A673 (cell line): ENCODE measurements at regions not wholly inside any gene's neighbourhood (a gene's known extent, or its start where the extent isn't known, plus 50 kb on each side); places are given as distances from the start of the nearest gene placed in this dataset.

Experiments used
- BruUV-seq: library from RNA; stranded (reverse); fragments of 400-500 nt; replicated peaks from 2 replicates; lab custom pipeline; 2021; lab: Mats Ljungman, UMichigan
- CTCF ChIA-PET: fragments of 300-600 bp; sonication (Branson Sonifier 250); formaldehyde crosslinking; loops from one replicate; lab custom pipeline; 2022; ENCODE audit warnings: antibody characterized with exemption; lab: Charles Lee
- POLR2A ChIA-PET: fragments of 300-600 bp; sonication (Branson Sonifier 250); formaldehyde crosslinking; loops from one replicate; lab custom pipeline; 2022; ENCODE audit warnings: antibody characterized with exemption; ENCODE audit not compliant: low non-redundant PET; lab: Charles Lee
- DNase-seq: peaks from one replicate; pipeline ENCODE4 v3.0.0-alpha.2; 2015; ENCODE audit warnings: low spot score
- H3K27ac ChIP-seq: fragments of 200-600 bp; sonication (generic); 2 replicates; pipeline ENCODE4 v1.5.1; 2016; ENCODE audit warnings: mixed run types, low read depth, mild to moderate bottlenecking, mixed read lengths, antibody characterized with exemption, low read length; ENCODE audit not compliant: poor library complexity, severe bottlenecking
- H3K27me3 ChIP-seq: fragments of 200-600 bp; sonication (generic); replicated peaks from 2 replicates; pipeline ENCODE4 v1.6.1; 2017; ENCODE audit warnings: mixed run types, low read depth, mild to moderate bottlenecking, mixed read lengths, antibody characterized with exemption, low read length; ENCODE audit not compliant: insufficient read depth, poor library complexity
- H3K36me3 ChIP-seq: fragments of 200-600 bp; sonication (generic); 2 replicates; pipeline ENCODE4 v1.6.1; 2016; ENCODE audit warnings: mixed run types, mild to moderate bottlenecking, mixed read lengths, antibody characterized with exemption, low read length; ENCODE audit not compliant: insufficient read depth, poor library complexity, severe bottlenecking
- H3K4me1 ChIP-seq: fragments of 200-600 bp; sonication (generic); 2 replicates; pipeline ENCODE4 v1.6.1; 2017; ENCODE audit warnings: mixed run types, mild to moderate bottlenecking, mixed read lengths, antibody characterized with exemption, low read length; ENCODE audit not compliant: insufficient read depth, poor library complexity, severe bottlenecking
- H3K4me3 ChIP-seq: fragments of 200-600 bp; sonication (generic); 2 replicates; pipeline ENCODE4 v1.5.1; 2016; ENCODE audit warnings: low read depth, mixed run types, mild to moderate bottlenecking, mixed read lengths, low read length; ENCODE audit not compliant: poor library complexity, severe bottlenecking
- H3K9me3 ChIP-seq: fragments of 200-600 bp; sonication (generic); 2 replicates; pipeline ENCODE4 v1.6.1; 2016; ENCODE audit warnings: mixed run types, low read depth, mild to moderate bottlenecking, mixed read lengths, antibody characterized with exemption, low read length; ENCODE audit not compliant: poor library complexity, severe bottlenecking
- CTCF ChIP-seq: fragments of 300-800, 200-600 bp; sonication (generic); conservative IDR thresholded peaks from 2 replicates; pipeline ENCODE4 v1.5.1; 2017; ENCODE audit warnings: low read depth, mild to moderate bottlenecking, antibody characterized with exemption, low read length, moderate library complexity, mixed read lengths
- EZH2 ChIP-seq: fragments of 200-600 bp; sonication (generic); IDR thresholded peaks from 2 replicates; pipeline ENCODE4 v1.6.1; 2017; ENCODE audit warnings: borderline replicate concordance, low read depth, mild to moderate bottlenecking, mixed read lengths, antibody characterized with exemption, low read length; ENCODE audit not compliant: poor library complexity, severe bottlenecking
- intact Hi-C: fragments of 100-400 bp; cut with micrococcal nuclease; formaldehyde crosslinking; loops from one replicate; pipeline ENCODE4 v1.10.0; 2022; ENCODE audit not compliant: unreplicated experiment

DNA sequence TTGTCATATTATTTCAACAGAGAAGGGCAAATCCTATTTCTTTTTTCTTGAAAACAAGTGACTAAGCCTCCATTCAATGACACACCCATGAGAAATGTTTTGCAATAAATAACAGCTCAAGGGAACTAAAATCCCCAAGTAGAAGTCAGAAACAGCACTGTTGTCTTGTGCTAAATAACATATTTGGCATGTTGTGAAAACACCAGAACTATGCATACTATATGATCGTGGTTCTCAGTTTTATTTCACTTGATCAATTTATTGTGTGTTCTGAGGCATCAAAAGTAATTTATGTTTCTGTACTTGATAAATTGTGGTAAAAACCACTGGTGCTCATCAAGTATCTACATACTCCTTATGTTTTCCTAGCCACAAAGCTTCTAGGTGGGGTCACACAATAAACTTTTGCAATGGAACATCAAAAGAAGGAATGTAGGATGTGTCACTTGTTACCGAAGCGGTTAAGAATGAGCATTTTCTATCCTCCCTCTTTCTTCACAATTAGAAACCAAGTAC lies 691.7 kb upstream of the CBLB start:
- no peaks in the 10 kb centered on the region for H3K4me1 ChIP-seq
- H3K27ac ChIP-seq, result no peak overlapping the region
- H3K36me3 ChIP-seq, result no peaks in the 10 kb centered on the region
- CTCF ChIA-PET, result no interaction called here
- POLR2A ChIA-PET, result no interaction called here
- BruUV-seq, result no TSS peak
- no peak overlapping the region for H3K4me3 ChIP-seq
- intact Hi-C loops, result no loop called here
- no peak for DNase-seq
- no peaks in the 10 kb centered on the region for H3K27me3 ChIP-seq
- TF ChIP-seq CTCF (no peak), EZH2 (no peak)
- H3K9me3 ChIP-seq, result no peaks in the 10 kb centered on the region

DNA sequence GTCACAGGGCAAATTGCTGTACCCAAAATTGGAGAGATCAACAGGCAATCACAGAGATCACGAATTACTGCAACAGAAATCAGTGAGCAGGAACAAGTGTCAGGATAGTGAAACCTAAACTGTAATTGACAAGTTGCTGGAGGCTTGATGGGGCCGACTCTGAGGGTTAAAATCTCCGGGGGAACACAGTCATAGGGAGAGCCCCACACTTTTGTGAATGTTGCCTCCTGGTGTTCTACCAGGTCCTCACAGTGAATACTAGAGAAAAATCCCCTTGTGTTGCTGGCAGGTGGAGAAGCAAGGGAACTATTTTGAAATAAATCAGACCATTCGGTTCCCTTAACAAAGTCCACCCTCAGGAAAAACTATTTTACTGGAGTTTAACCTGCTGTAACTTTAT lies 697.5 kb upstream of the CBLB start:
- H3K4me1 ChIP-seq, result peaks cover 5% of the 10 kb centered on the region
- no peaks in the 10 kb centered on the region for H3K9me3 ChIP-seq
- CTCF ChIA-PET, result no interaction called here
- TF ChIP-seq CTCF (peak; percentile 21; the same call in 1 of the 2 replicates), EZH2 (no peak)
- intact Hi-C loops, result no loop called here
- H3K4me3 ChIP-seq, result no peak overlapping the region
- no peak overlapping the region for H3K27ac ChIP-seq
- no TSS peak for BruUV-seq
- DNase-seq, result peak; percentile 36
- H3K36me3 ChIP-seq, result no peaks in the 10 kb centered on the region
- POLR2A ChIA-PET, result no interaction called here
- H3K27me3 ChIP-seq, result no peaks in the 10 kb centered on the region

GRCh38 chr3:106570426-106570825 lies 701.6 kb upstream of the CBLB start:
- Histone ChIP-seq H3K4me3 (no peak overlapping the region), H3K36me3 (no peaks in the 10 kb centered on the region), H3K27ac (no peak overlapping the region), H3K4me1 (peaks cover 8% of the 10 kb centered on the region), H3K27me3 (no peaks in the 10 kb centered on the region), H3K9me3 (no peaks in the 10 kb centered on the region)
- no peak for TF ChIP-seq CTCF
- TF ChIP-seq EZH2, result no peak
- no peak for DNase-seq
- intact Hi-C loops, result no loop called here
- POLR2A ChIA-PET, result no interaction called here
- BruUV-seq, result no TSS peak
- CTCF ChIA-PET, result no interaction called here
